GM21737 (cell line): ENCODE measurements at regions not wholly inside any gene's neighbourhood (a gene's known extent, or its start where the extent isn't known, plus 50 kb on each side); places are given as distances from the start of the nearest gene placed in this dataset.
"Not testable (repeated sequence)": the region's sequence is repeated elsewhere in the genome, so short reads cannot be mapped to it uniquely, and the experiment has no call there.

Experiments
- ATAC-seq: cut with Tn5 transposase; IDR thresholded peaks from one replicate; pipeline ENCODE4 v1.9.1; 2021; ENCODE audit warnings: mild to moderate bottlenecking, moderate library complexity; ENCODE audit not compliant: unreplicated experiment

- ATAC-seq: no peak
Observed at GRCh38 chr5:77871946-77872345, 95.8 kb upstream of the TBCA start.

- no peak for ATAC-seq
Observed at GRCh38 chr5:77871016-77871415, 94.9 kb upstream of the TBCA start.

DNA sequence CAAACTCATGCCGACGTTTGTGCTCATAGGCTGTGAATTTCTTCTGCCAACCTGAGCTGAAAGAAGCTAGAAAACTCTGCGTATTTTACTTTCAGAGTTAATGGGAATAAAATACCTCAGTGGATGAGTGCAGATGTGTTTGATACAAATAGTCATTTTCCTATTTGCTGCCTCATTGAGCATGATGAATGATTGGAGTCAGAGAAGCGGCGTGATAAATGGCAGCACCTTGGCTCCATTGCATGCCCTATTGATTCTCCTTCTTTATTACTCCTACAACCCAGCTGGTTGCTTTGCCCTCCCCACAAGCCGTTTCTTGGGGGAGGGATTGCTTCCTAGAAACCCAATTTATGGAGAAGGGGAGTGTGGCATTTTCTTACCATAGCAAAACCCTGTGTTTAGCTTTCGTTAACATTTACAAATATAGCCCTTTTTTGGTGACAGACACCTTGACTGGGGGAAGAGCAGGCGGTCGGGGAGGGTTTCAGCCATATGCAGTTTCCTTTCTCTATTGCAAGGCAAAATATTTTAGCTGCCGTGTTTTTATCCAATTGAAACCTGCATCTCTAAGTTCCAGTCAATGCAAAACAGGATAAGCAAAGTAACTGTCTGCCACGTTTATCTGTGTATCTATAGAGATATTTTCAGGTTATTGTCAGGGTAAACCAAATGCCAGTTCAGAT is 93.1 kb upstream of the TBCA start:
- no peak for ATAC-seq

DNA sequence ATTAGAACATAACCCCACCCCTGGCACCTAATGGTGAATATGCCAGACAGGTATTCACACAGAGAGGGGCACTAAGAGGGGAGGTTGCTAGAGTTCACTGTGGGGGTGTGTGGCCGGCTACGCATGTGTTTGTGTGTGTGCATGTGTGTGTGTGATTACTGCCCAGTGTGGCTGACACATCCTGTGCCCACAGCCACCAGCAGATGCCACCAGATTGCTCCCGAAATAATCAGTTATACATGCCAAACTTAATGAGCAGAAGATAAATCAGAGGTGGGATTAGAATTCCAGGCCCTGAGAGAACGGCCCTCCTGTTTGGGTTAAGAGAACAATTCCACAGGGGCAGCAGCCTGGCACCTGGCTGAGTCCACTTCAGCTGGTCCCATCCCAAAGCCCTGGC is 91.8 kb upstream of the TBCA start:
- ATAC-seq: no peak

- no peak for ATAC-seq
Observed at GRCh38 chr5:77867194-77867691, 91.1 kb upstream of the TBCA start.

DNA sequence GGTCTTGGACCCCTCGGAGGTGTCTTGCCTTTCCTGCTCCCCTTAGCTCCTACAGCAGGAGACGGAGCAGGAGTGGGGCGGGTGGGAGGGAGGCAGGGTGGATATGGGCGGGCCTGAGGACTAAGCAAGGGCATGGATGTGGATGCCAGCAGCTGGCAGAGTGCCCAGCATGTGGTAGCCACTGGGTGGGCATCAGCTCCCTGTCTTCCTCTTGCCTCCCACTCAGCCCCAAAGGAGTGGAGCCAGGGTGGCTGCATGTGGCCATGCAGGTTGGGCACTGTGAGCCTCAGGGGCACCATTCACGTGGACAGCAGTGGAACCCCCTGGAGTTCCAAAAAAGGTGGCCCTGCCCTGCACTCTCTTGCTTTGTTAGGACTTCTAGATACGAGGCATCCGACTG is 90.1 kb upstream of the TBCA start:
- no peak for ATAC-seq

- no peak for ATAC-seq
Observed at GRCh38 chr5:77864997-77865396, 88.9 kb upstream of the TBCA start.

GRCh38 chr5:77863181-77863580 is 87.0 kb upstream of the TBCA start:
- no peak for ATAC-seq

- ATAC-seq: no peak
Observed at GRCh38 chr5:77861576-77861975, 85.4 kb upstream of the TBCA start.

GRCh38 chr5:77859306-77859705 is 83.2 kb upstream of the TBCA start:
- ATAC-seq: no peak

- ATAC-seq: not testable (repeated sequence)
Observed at GRCh38 chr5:77858678-77859077, 82.5 kb upstream of the TBCA start.

- ATAC-seq: no peak
Observed at GRCh38 chr5:77855369-77855768, 79.2 kb upstream of the TBCA start.

GRCh38 chr5:77853353-77853907 is 77.3 kb upstream of the TBCA start:
- ATAC-seq: no peak

DNA sequence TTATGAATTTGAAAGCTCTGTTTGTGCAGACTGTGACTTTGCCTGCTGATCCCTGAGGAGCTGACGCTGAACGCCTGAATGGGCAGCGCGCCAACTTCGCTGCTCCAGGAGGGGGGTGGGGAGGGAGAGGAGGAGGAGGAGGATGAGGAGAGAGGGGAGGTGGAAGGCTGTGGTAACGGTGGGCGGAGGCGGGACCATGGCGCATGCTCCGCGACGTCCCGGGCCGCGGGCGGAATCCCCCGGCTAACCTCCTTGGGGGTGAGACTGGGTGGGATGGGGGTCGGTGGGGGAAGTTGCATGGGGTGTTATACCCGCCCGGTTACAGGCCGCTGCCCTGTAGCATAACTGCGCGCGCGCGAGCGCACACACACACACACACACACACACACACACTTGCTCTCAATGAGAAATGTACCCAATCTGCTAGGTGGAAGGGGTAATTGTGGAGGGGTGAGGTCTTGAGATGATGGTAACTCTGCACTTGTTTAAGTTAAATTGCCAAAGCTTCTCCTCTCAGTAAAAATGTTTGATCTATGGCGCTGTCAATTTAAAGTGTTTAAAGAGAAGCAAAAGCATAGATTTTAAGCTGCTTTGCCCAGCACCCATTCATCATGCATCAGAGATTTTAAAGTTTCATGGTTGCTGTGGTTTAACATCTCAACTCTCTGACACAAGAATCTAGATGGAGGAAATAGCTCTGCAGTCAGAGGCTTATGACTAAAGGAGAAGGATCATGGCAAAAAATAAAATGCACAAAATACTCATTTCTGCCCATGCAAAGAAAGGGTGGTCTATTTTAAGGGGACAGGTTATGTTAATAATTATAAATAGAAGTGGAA is 76.6 kb upstream of the TBCA start:
- peak; percentile 75 for ATAC-seq

DNA sequence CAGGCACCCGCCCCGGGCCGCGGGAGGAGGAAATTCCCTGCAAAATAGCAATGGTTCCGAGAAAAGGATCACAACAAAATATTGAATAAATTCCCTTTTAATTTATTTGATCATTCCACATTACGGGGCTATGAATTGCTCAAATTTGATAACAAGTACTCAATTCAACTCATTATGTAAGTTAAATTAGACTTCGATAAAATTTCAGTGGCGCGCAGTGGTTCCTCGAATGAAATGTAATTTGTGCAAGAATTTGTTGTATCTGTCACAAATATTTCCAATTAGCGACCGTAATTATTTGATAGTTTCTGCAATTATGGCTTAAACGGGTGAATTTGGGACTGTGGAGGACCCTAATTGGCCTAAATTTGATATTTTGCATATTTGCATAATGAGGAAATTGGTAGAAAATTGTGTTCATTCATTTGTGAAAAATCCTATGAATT is 76.0 kb upstream of the TBCA start:
- ATAC-seq: no peak

DNA sequence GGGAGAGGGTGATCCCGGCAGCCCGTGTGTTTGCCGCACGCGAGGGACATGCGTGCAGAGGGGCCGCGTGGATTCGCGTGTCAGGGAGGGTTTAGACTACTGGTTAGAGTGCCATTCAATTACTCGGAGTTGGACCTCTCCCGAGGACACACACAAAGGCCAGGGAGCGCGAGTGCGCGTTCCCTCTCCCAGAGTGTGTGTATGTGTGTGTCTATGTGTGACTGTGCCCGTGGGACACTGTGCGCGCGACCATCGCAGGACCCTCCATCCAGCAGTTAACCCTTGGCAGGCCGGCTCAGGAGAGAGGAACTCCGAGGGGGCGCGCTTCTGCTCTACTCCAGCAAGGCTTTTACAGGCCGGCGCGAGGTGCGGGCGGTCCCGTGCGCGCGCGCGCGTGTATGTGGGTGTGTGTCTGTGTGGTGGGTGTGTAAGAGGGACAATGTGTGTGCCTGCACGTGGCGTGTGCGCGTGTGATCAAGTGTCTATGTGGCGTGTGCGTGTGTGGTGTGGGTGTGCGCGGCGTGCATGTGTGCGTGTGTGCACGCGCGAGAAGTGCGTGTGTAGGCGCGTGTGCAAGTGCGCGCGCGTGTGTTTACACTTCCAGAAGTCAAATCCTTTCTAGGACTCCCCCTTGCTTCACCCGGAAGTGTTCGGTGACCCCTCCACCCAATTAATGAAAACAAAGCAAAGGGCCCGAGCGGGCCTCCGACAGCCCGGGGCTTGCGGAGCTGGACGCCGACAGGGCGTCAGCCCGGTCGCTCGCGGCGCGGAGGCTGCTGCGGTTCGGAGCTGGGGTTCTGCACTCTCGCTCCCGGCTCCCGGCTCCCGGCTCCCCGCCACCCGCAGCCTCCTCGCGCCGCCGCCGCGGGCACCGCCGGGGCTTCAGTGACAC is 75.3 kb upstream of the TBCA start:
- ATAC-seq: no peak

DNA sequence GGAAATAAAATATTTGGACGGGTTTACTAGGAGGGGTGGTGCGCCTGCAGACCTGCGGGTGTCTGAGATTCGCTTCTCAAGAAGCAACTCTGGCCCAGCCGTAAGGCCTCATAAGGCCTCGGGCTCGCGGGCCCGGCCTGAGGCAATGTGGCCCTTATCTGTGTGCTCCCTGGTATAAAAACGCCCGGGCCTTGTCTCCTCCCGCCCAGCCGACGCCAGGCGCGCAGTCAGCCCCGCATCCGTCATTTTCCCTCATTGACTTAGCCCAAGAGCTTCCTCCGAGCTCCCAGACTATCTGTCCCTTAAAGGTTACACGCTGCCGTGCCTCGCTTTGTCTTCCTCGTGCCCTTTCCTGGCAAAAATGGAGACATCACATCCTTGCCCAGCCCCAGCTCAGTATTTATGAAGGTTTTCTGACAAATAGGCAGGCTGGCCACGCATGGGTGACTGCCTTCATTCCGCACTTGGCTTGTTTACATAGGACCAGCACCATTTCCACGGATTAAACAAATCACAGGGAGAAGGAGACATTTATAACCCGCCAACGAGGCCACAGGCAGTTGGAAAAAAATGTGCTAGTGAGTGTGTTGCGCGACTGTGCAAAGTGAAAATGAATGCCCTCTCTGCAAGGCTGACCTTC is 74.5 kb upstream of the TBCA start:
- no peak for ATAC-seq

- ATAC-seq: no peak
Observed at GRCh38 chr5:77849308-77849900, 73.3 kb upstream of the TBCA start.

DNA sequence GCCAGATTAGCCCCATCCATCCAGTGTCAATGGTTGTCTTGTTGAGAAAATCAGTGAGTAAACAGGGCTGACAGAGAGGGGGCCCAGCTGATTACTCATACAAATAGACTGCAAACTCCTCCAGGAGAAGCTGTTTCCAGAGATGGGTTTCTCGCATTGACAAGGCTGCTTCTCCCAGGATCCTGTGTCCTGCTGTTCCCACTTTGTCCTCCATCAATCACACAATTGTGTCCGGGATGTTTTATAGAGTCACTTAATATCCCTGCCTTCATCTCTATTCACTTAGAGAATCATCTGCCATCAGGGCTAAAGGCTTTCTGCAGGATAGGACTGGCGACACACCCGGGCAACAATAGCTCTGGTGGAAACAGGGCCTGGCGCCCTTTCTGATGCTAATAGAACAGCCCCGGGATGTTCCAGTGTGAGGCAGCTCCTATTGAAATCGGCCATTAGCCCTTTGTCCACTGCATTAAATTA is 71.7 kb upstream of the TBCA start:
- ATAC-seq: no peak

GRCh38 chr5:77847129-77847460 is 71.0 kb upstream of the TBCA start:
- no peak for ATAC-seq
